ENCODE measurements at regions not wholly inside any gene's neighbourhood (a gene's known extent, or its start where the extent isn't known, plus 50 kb on each side); places are given as distances from the start of the nearest gene placed in this dataset.
"Not testable (repeated sequence)": the region's sequence is repeated elsewhere in the genome, so short reads cannot be mapped to it uniquely, and the experiment has no call there.

GRCh38 chr3:10109-10996 is 186.2 kb upstream of the CHL1 start:
- DNase-seq, H3K27me3 ChIP-seq, H3K27ac ChIP-seq, H3K4me3 ChIP-seq, H3K9me3 ChIP-seq, H3K4me1 ChIP-seq, H3K36me3 ChIP-seq: not testable (repeated sequence)

- Histone ChIP-seq H3K4me3 (no peak overlapping the region), H3K27ac (no peak overlapping the region), H3K9me3 (no peaks in the 10 kb centered on the region), H3K27me3 (no peaks in the 10 kb centered on the region), H3K4me1 (no peaks in the 10 kb centered on the region), H3K36me3 (no peaks in the 10 kb centered on the region)
- DNase-seq: no peak
- TF ChIP-seq POLR2A (IDR thresholded peaks at IDR 0.05) (no peak), CTCF (IDR thresholded peaks at IDR 0.05) (no peak)
These were observed 184.8 kb upstream of the CHL1 start for GRCh38 chr3:11734-12133.

GRCh38 chr3:14652-15051 is 181.9 kb upstream of the CHL1 start:
- no peak for DNase-seq
- Histone ChIP-seq H3K4me3 (no peak overlapping the region), H3K4me1 (no peaks in the 10 kb centered on the region), H3K27me3 (no peaks in the 10 kb centered on the region), H3K27ac (no peak overlapping the region), H3K9me3 (no peaks in the 10 kb centered on the region), H3K36me3 (no peaks in the 10 kb centered on the region)
- TF ChIP-seq POLR2A (IDR thresholded peaks at IDR 0.05): no peak
- TF ChIP-seq CTCF (IDR thresholded peaks at IDR 0.05): no peak

GRCh38 chr3:16366-16765 is 180.2 kb upstream of the CHL1 start:
- TF ChIP-seq POLR2A (IDR thresholded peaks at IDR 0.05) (no peak), CTCF (IDR thresholded peaks at IDR 0.05) (no peak)
- Histone ChIP-seq H3K4me3 (no peak overlapping the region), H3K9me3 (no peaks in the 10 kb centered on the region), H3K27ac (no peak overlapping the region), H3K4me1 (no peaks in the 10 kb centered on the region), H3K36me3 (no peaks in the 10 kb centered on the region), H3K27me3 (no peaks in the 10 kb centered on the region)
- no peak for DNase-seq

DNA sequence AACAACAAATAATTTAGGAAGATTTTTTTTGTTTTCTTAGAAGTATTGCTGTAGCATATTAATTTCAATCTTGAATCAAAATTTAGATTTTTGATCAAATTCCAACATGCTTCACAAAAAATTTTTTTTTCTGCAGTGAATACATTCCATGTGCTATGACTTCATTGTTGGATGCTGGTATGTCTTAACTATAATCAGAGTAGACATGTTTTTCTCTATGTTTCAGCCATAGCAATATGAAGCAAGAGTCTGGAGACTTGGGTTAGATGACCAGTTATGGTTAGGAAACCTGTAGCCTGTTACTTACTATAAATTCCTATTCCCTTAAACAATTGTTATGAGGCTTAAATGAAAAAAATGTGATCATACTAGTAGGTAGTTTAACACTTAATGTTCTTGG is 176.1 kb upstream of the CHL1 start:
- Histone ChIP-seq H3K27ac (no peak overlapping the region), H3K4me1 (no peaks in the 10 kb centered on the region), H3K27me3 (no peaks in the 10 kb centered on the region), H3K36me3 (no peaks in the 10 kb centered on the region), H3K9me3 (no peaks in the 10 kb centered on the region), H3K4me3 (no peak overlapping the region)
- no peak for TF ChIP-seq POLR2A (IDR thresholded peaks at IDR 0.05)
- no peak for TF ChIP-seq CTCF (IDR thresholded peaks at IDR 0.05)
- no peak for DNase-seq

GRCh38 chr3:24006-24405 is 172.6 kb upstream of the CHL1 start:
- no peak for TF ChIP-seq CTCF (IDR thresholded peaks at IDR 0.05)
- no peak for TF ChIP-seq POLR2A (IDR thresholded peaks at IDR 0.05)

More at GRCh38 chr3:24006-24405, 172.6 kb upstream of the CHL1 start:
- Histone ChIP-seq H3K27me3 (no peaks in the 10 kb centered on the region), H3K27ac (no peak overlapping the region), H3K4me3 (no peak overlapping the region), H3K9me3 (no peaks in the 10 kb centered on the region), H3K36me3 (no peaks in the 10 kb centered on the region), H3K4me1 (no peaks in the 10 kb centered on the region)
- DNase-seq: no peak

Data from Peyer's patch (tissue), 4 donors.